IMR-90 (cell line): ENCODE measurements at regions not wholly inside any gene's neighbourhood (a gene's known extent, or its start where the extent isn't known, plus 50 kb on each side); places are given as distances from the start of the nearest gene placed in this dataset.

ENCODE experiments used
- ATAC-seq: fragments of 200-7000 bp; cut with Tn5 transposase; 2 replicates; pipeline ENCODE4 v1.9.1; 2020; ENCODE audit warnings: low read depth, mild to moderate bottlenecking, moderate library complexity
- BruUV-seq: library from RNA; stranded (reverse); fragments of 400-500 nt; replicated peaks from 2 replicates; lab custom pipeline; 2021; lab: Mats Ljungman, UMichigan
- CTCF ChIA-PET: fragments of 300-600 bp; formaldehyde crosslinking; extraction: SDS; loops from one replicate; lab custom pipeline; 2021; ENCODE audit warnings: antibody characterized with exemption; lab: Yijun Ruan, JAX
- POLR2A ChIA-PET: fragments of 300-600 bp; sonication (Branson Sonifier 250); formaldehyde crosslinking; loops from one replicate; lab custom pipeline; 2022; ENCODE audit warnings: antibody characterized with exemption; ENCODE audit not compliant: unreplicated experiment; lab: Charles Lee
- DNase-seq: peaks from one replicate; pipeline ENCODE4 v3.0.0; 2013
- H2AFZ ChIP-seq: replicated peaks from 2 replicates; pipeline ENCODE3; 2013; ENCODE audit warnings: low read length, mild to moderate bottlenecking; ENCODE audit not compliant: poor library complexity
- H2AK5ac ChIP-seq: 2 replicates; pipeline ENCODE4 v1.6.1; 2013; ENCODE audit warnings: low read depth, low read length, inconsistent platforms
- H2AK9ac ChIP-seq: replicated peaks from 2 replicates; pipeline ENCODE3; 2013; ENCODE audit warnings: mild to moderate bottlenecking, low read depth, low read length, moderate library complexity; ENCODE audit not compliant: poor library complexity
- H2BK120ac ChIP-seq: 2 replicates; pipeline ENCODE4 v1.6.1; 2013; ENCODE audit warnings: low read depth, low read length, inconsistent platforms
- H2BK15ac ChIP-seq: 3 replicates; pipeline ENCODE4 v1.6.1; 2013; ENCODE audit warnings: low read depth, low read length, inconsistent platforms
- H2BK20ac ChIP-seq: 2 replicates; pipeline ENCODE4 v1.6.1; 2013; ENCODE audit warnings: low read depth, mild to moderate bottlenecking, inconsistent platforms, low read length, moderate library complexity
- H2BK5ac ChIP-seq: 2 replicates; pipeline ENCODE4 v1.6.1; 2013; ENCODE audit warnings: mild to moderate bottlenecking, low read depth, low read length, inconsistent platforms; ENCODE audit not compliant: poor library complexity, severe bottlenecking
- H3K14ac ChIP-seq: replicated peaks from 2 replicates; pipeline ENCODE4 v1.6.1; 2013; ENCODE audit warnings: low read depth, low read length, inconsistent platforms
- H3K18ac ChIP-seq: 2 replicates; pipeline ENCODE4 v1.6.1; 2013; ENCODE audit warnings: low read depth, low read length, control low read depth
- H3K23ac ChIP-seq: 2 replicates; pipeline ENCODE4 v1.6.1; 2013; ENCODE audit warnings: low read depth, low read length, inconsistent platforms
- H3K27ac ChIP-seq: 2 replicates; pipeline ENCODE4 v1.5.1; 2013; ENCODE audit warnings: mild to moderate bottlenecking, control low read depth, low read length; ENCODE audit not compliant: insufficient read depth
- H3K27me3 ChIP-seq: 2 replicates; pipeline ENCODE4 v1.6.1; 2013; ENCODE audit warnings: low read length; ENCODE audit not compliant: control insufficient read depth, insufficient read depth
- H3K36me3 ChIP-seq: 2 replicates; pipeline ENCODE4 v1.6.1; 2013; ENCODE audit warnings: low read length, mixed read lengths; ENCODE audit not compliant: control insufficient read depth, insufficient read depth
- H3K4ac ChIP-seq: 2 replicates; pipeline ENCODE4 v1.6.1; 2013; ENCODE audit warnings: low read depth, low read length, inconsistent platforms
- H3K4me1 ChIP-seq: 2 replicates; pipeline ENCODE4 v1.6.1; 2013; ENCODE audit warnings: low read length, mixed read lengths; ENCODE audit not compliant: control insufficient read depth, insufficient read depth
- H3K4me2 ChIP-seq: 2 replicates; pipeline ENCODE4 v1.6.1; 2013; ENCODE audit warnings: low read depth, mild to moderate bottlenecking, control low read depth, low read length, moderate library complexity
- H3K4me3 ChIP-seq: 2 replicates; pipeline ENCODE4 v1.5.1; 2013; ENCODE audit warnings: low read depth, mild to moderate bottlenecking, control low read depth, low read length, moderate library complexity; ENCODE audit not compliant: insufficient read depth
- H3K56ac ChIP-seq: 2 replicates; pipeline ENCODE4 v1.6.1; 2013; ENCODE audit warnings: low read length, inconsistent platforms; ENCODE audit not compliant: insufficient read depth; ENCODE audit errors: extremely low read depth
- H3K79me1 ChIP-seq, 2 experiments: 2 replicates each; pipeline ENCODE4 v1.6.1; 2013; ENCODE audit warnings: low read length in 2 of 2, inconsistent platforms in 1 of 2, low read depth in 1 of 2
- H3K9ac ChIP-seq: 2 replicates; pipeline ENCODE4 v1.6.1; 2013; ENCODE audit warnings: low read depth, low read length, control low read depth
- H3K9me1 ChIP-seq: 2 replicates; pipeline ENCODE4 v1.6.1; 2013; ENCODE audit warnings: low read length, inconsistent platforms; ENCODE audit not compliant: insufficient read depth
- H3K9me3 ChIP-seq: 2 replicates; pipeline ENCODE4 v1.6.1; 2013; ENCODE audit warnings: low read length; ENCODE audit not compliant: control insufficient read depth, insufficient read depth
- H4K20me1 ChIP-seq: 2 replicates; pipeline ENCODE4 v1.6.1; 2013; ENCODE audit warnings: low read length, inconsistent platforms; ENCODE audit not compliant: insufficient read depth
- H4K5ac ChIP-seq: 2 replicates; pipeline ENCODE4 v1.6.1; 2013; ENCODE audit warnings: mild to moderate bottlenecking, low read depth, low read length, control low read depth
- H4K8ac ChIP-seq, 2 experiments: 2 replicates each; pipeline ENCODE4 v1.6.1; 2013; ENCODE audit warnings: low read depth in 2 of 2, low read length in 2 of 2, control low read depth in 1 of 2, inconsistent platforms in 1 of 2
- H4K91ac ChIP-seq: 2 replicates; pipeline ENCODE4 v1.6.1; 2013; ENCODE audit warnings: low read depth, low read length, inconsistent platforms; ENCODE audit not compliant: insufficient read depth
- CEBPB ChIP-seq: IDR thresholded peaks from 2 replicates; pipeline ENCODE4 v1.6.1; 2012; ENCODE audit warnings: low read depth, low read length, improper control_type of control experiment
- CHD1 ChIP-seq: IDR thresholded peaks from 2 replicates; pipeline ENCODE4 v1.6.1; 2012; ENCODE audit warnings: low read depth, low read length, improper control_type of control experiment
- MAFK ChIP-seq: IDR thresholded peaks from 2 replicates; pipeline ENCODE4 v1.6.1; 2012; ENCODE audit warnings: low read depth, low read length, improper control_type of control experiment
- MAZ ChIP-seq: IDR thresholded peaks from 2 replicates; pipeline ENCODE4 v1.6.1; 2012; ENCODE audit warnings: low read depth, mild to moderate bottlenecking, low read length, improper control_type of control experiment, moderate library complexity, borderline replicate concordance
- NFE2L2 ChIP-seq: fragments of 150-350 bp; IDR thresholded peaks from 2 replicates; pipeline ENCODE4 v1.6.1; 2016; ENCODE audit warnings: low read depth, mild to moderate bottlenecking, low read length
- RAD21 ChIP-seq: IDR thresholded peaks from 2 replicates; pipeline ENCODE4 v1.6.1; 2012; ENCODE audit warnings: low read length, improper control_type of control experiment
- dilution Hi-C: fragments of 300-500 bp; cut with HindIII; formaldehyde crosslinking; loops from one replicate; pipeline ENCODE4 v1.14.3; 2018; ENCODE audit warnings: low sequenced_read_pairs; ENCODE audit not compliant: unreplicated experiment
- in situ Hi-C: fragments of 300-500 bp; cut with MboI; formaldehyde crosslinking; loops from 3 replicates; pipeline ENCODE4 v1.14.3; 2019; ENCODE audit warnings: low sequenced_read_pairs, inconsistent platforms, mixed read lengths
- intact Hi-C: fragments of 100-400 bp; cut with micrococcal nuclease; formaldehyde crosslinking; loops from 2 replicates; pipeline ENCODE4 v1.10.0; 2022
- TF ChIP-seq, protein P1 (sequence below): fragments of 150-350 bp; IDR thresholded peaks from 2 replicates; pipeline ENCODE4 v1.6.1; 2017; ENCODE audit warnings: mild to moderate bottlenecking, antibody characterized with exemption, low read length, low read depth

DNA sequence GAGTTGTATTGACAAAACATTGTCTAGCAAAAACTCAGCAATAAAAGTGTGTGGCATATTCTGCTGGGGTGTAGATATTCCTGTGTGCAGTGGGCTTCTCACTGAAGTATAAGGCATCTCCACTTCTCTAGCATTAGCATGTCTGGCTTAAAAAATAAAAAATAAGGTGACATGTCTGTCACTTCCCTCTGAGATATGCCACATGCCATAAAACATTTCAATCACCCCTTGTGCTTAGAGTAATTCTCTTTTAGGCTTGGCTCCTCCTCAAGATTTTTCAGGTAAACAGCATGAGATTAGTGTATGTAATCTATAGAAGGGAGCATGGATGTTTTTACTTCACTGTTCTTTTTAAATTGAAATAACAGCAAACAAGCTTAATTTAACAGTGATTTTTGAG is 194.4 kb upstream of the SNX7 start:
- no peak overlapping the region for H2AFZ ChIP-seq
- no peaks in the 10 kb centered on the region for H3K79me1 ChIP-seq
- H4K8ac ChIP-seq, result peak overlapping the region in 1 of 2 experiments; percentile 24; a peak in 1 of 4 replicates
- H4K20me1 ChIP-seq, result no peaks in the 10 kb centered on the region
- ATAC-seq (no peak), DNase-seq (no peak)
- H3K9me1 ChIP-seq, result no peaks in the 10 kb centered on the region
- H3K9me3 ChIP-seq, result no peaks in the 10 kb centered on the region
- H2AK5ac ChIP-seq, result no peak overlapping the region
- no peak overlapping the region for H3K4me3 ChIP-seq
- no peak overlapping the region for H3K14ac ChIP-seq
- no peak overlapping the region for H3K9ac ChIP-seq
- no peaks in the 10 kb centered on the region for H3K27me3 ChIP-seq
- H3K4me2 ChIP-seq, result no peak overlapping the region
- H3K36me3 ChIP-seq, result no peaks in the 10 kb centered on the region
- intact Hi-C loops (loop anchor here (5.0 to 10.0 kb wide), 5 partner anchors 255 to 1500 kb away; partner anchors contain the start of gene DPYD), dilution Hi-C loops (no loop called here), in situ Hi-C loops (loop anchor here (5.0 to 25.0 kb wide), 3 partner anchors 415 to 1502 kb away; no protein-coding TSS in a partner anchor)
- peaks cover 2% of the 10 kb centered on the region; the same call in 1 of the 2 replicates for H3K4me1 ChIP-seq
- peak overlapping the region; percentile 43; the same call in 1 of the 2 replicates for H2BK20ac ChIP-seq
- POLR2A ChIA-PET, result no interaction called here
- peak overlapping the region; percentile 4; the same call in 1 of the 3 replicates for H2BK15ac ChIP-seq
- H3K27ac ChIP-seq, result no peak overlapping the region
- H4K91ac ChIP-seq, result no peak overlapping the region; the same call in 1 of the 2 replicates
- H3K4ac ChIP-seq, result peak overlapping the region; percentile 7; the same call in 1 of the 2 replicates
- H3K18ac ChIP-seq, result no peak overlapping the region
- H3K23ac ChIP-seq, result no peak overlapping the region
- H2BK120ac ChIP-seq, result no peak overlapping the region
- H4K5ac ChIP-seq, result no peak overlapping the region
- H2AK9ac ChIP-seq, result no peak overlapping the region
- H2BK5ac ChIP-seq, result no peak overlapping the region
- TF ChIP-seq RAD21 (no peak), MAFK (no peak), NFE2L2 (no peak), MAZ (no peak), CEBPB (no peak), CHD1 (no peak)
- TF ChIP-seq, protein P1, sequence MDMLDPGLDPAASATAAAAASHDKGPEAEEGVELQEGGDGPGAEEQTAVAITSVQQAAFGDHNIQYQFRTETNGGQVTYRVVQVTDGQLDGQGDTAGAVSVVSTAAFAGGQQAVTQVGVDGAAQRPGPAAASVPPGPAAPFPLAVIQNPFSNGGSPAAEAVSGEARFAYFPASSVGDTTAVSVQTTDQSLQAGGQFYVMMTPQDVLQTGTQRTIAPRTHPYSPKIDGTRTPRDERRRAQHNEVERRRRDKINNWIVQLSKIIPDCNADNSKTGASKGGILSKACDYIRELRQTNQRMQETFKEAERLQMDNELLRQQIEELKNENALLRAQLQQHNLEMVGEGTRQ, result no peak
- CTCF ChIA-PET, result interaction anchor here (0.6 to 1.6 kb wide), 4 partner anchors 202 to 1504 kb away, joined by 3 to 9 read pairs (median 3); no protein-coding TSS in a partner anchor
- H3K56ac ChIP-seq, result no peak overlapping the region
- no TSS peak for BruUV-seq
